ENCODE measurements at regions not wholly inside any gene's neighbourhood (a gene's known extent, or its start where the extent isn't known, plus 50 kb on each side); places are given as distances from the start of the nearest gene placed in this dataset.

DNA sequence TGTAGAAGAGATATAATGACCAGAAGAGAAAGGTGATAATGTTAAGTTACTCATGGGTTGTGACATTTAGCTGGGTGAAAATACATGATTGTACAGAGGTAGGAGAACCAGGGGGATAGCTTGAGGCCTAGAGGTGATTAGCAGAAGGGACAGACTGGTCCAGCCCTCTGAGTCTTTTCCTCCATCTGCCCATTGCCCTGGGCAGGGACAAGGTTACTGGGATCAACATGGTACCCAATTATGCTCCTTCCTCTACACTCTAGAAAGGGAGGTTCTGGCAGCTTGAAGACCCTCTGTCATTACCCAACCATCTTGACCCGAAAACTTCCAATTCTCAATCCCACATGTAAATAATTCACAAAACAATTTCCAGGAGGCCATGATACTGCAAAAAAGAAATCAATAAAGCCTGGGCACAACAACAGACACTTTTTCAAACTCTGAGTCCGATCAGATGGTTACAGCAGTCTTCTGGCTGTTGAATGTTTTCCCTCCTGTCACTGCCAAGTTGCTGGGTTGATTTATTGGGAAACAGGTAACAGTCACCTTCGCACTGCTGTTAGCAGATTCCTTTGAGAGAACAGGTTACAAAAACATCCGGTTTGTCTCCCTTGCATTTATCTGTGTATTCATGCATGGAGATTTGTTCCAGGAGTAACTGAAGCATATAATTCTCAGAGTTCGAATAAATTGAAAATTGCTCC lies 239.1 kb upstream of the HTR2A start:
- H3K79me1 ChIP-seq (ENCODE audit: low read depth in 1 of 2, low read length in 2 of 2): no peaks in the 10 kb centered on the region
- H4K20me1 ChIP-seq (ENCODE audit: insufficient read depth, low read length): no peaks in the 10 kb centered on the region
- H3K27ac ChIP-seq (ENCODE audit: insufficient read depth, low read length): no peak overlapping the region
- no peak overlapping the region for H2BK120ac ChIP-seq (ENCODE audit: low read depth, low read length)
- H3K4ac ChIP-seq (ENCODE audit: low read depth, low read length): no peak overlapping the region
- in situ Hi-C loops (cut with MboI; ENCODE audit: low sequenced_read_pairs): no loop called here
- H3K27me3 ChIP-seq (ENCODE audit: control insufficient read depth, insufficient read depth, low read length): no peaks in the 10 kb centered on the region
- H4K8ac ChIP-seq (ENCODE audit: low read depth in 2 of 2, low read length in 2 of 2): no peak overlapping the region
- BruUV-seq (replicated peaks): no TSS peak
- H2AK9ac ChIP-seq (replicated peaks; ENCODE audit: low read depth, low read length, poor library complexity): no peak overlapping the region
- H2BK5ac ChIP-seq (ENCODE audit: low read depth, low read length, poor library complexity, severe bottlenecking): no peak overlapping the region
- no peak overlapping the region for H3K14ac ChIP-seq (replicated peaks; ENCODE audit: low read depth, low read length)
- no CpG with 5 or more reads among the region's 5 CpGs for WGBS, 2 experiments (ENCODE audit: extremely low coverage in 2 of 2, insufficient read length in 1 of 2)
- ATAC-seq (ENCODE audit: low read depth) (no peak), DNase-seq (no peak)
- ChIA-PET POLR2A (ENCODE audit: unreplicated experiment) (no interaction called here), CTCF (no interaction called here)
- no peak overlapping the region for H3K56ac ChIP-seq (ENCODE audit: extremely low read depth, insufficient read depth, low read length)
- peaks cover 2% of the 10 kb centered on the region; the same call in 1 of the 2 replicates for H3K4me1 ChIP-seq (ENCODE audit: control insufficient read depth, insufficient read depth, low read length)
- no peak overlapping the region for H4K91ac ChIP-seq (ENCODE audit: insufficient read depth, low read depth, low read length)
- H3K18ac ChIP-seq (ENCODE audit: low read depth, low read length): no peak overlapping the region
- H3K4me2 ChIP-seq (ENCODE audit: low read depth, low read length): no peak overlapping the region
- H3K9ac ChIP-seq (ENCODE audit: low read depth, low read length): no peak overlapping the region
- no peak overlapping the region for H2BK15ac ChIP-seq (ENCODE audit: low read depth, low read length)
- H3K4me3 ChIP-seq (ENCODE audit: insufficient read depth, low read depth, low read length): no peak overlapping the region
- H3K23ac ChIP-seq (ENCODE audit: low read depth, low read length): no peak overlapping the region
- no peak overlapping the region for H2AFZ ChIP-seq (replicated peaks; ENCODE audit: low read length, poor library complexity)
- dilution Hi-C loops (cut with HindIII; ENCODE audit: low sequenced_read_pairs, unreplicated experiment): no loop called here
- H2AK5ac ChIP-seq (ENCODE audit: low read depth, low read length): no peak overlapping the region
- H3K9me3 ChIP-seq (ENCODE audit: control insufficient read depth, insufficient read depth, low read length): no peaks in the 10 kb centered on the region
- H2BK20ac ChIP-seq (ENCODE audit: low read depth, low read length): no peak overlapping the region
- intact Hi-C loops (cut with micrococcal nuclease): no loop called here
- no peaks in the 10 kb centered on the region for H3K36me3 ChIP-seq (ENCODE audit: control insufficient read depth, insufficient read depth, low read length)
- no peaks in the 10 kb centered on the region for H3K9me1 ChIP-seq (ENCODE audit: insufficient read depth, low read length)
- H4K5ac ChIP-seq (ENCODE audit: low read depth, low read length): no peak overlapping the region
- TF ChIP-seq POLR2A (IDR thresholded peaks at IDR 0.05; ENCODE audit: low read depth, low read length) (no peak), NFE2L2 (IDR thresholded peaks at IDR 0.05; ENCODE audit: low read depth, low read length) (no peak), RFX5 (IDR thresholded peaks at IDR 0.05; ENCODE audit: low read depth, low read length) (no peak), MXI1 (IDR thresholded peaks at IDR 0.05; ENCODE audit: borderline replicate concordance, low read depth, low read length) (no peak), RCOR1 (IDR thresholded peaks at IDR 0.05; ENCODE audit: insufficient replicate concordance, low read length) (no peak), MAFK (IDR thresholded peaks at IDR 0.05; ENCODE audit: low read depth, low read length) (no peak), MAZ (IDR thresholded peaks at IDR 0.05; ENCODE audit: borderline replicate concordance, low read depth, low read length) (no peak), CHD1 (IDR thresholded peaks at IDR 0.05; ENCODE audit: low read depth, low read length) (no peak), CEBPB (IDR thresholded peaks at IDR 0.05; ENCODE audit: low read depth, low read length) (no peak)
- TF ChIP-seq, protein P1, sequence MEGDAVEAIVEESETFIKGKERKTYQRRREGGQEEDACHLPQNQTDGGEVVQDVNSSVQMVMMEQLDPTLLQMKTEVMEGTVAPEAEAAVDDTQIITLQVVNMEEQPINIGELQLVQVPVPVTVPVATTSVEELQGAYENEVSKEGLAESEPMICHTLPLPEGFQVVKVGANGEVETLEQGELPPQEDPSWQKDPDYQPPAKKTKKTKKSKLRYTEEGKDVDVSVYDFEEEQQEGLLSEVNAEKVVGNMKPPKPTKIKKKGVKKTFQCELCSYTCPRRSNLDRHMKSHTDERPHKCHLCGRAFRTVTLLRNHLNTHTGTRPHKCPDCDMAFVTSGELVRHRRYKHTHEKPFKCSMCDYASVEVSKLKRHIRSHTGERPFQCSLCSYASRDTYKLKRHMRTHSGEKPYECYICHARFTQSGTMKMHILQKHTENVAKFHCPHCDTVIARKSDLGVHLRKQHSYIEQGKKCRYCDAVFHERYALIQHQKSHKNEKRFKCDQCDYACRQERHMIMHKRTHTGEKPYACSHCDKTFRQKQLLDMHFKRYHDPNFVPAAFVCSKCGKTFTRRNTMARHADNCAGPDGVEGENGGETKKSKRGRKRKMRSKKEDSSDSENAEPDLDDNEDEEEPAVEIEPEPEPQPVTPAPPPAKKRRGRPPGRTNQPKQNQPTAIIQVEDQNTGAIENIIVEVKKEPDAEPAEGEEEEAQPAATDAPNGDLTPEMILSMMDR (conservative IDR thresholded peaks at IDR 0.05; ENCODE audit: low read depth, low read length): no peak
- TF ChIP-seq, protein P2, sequence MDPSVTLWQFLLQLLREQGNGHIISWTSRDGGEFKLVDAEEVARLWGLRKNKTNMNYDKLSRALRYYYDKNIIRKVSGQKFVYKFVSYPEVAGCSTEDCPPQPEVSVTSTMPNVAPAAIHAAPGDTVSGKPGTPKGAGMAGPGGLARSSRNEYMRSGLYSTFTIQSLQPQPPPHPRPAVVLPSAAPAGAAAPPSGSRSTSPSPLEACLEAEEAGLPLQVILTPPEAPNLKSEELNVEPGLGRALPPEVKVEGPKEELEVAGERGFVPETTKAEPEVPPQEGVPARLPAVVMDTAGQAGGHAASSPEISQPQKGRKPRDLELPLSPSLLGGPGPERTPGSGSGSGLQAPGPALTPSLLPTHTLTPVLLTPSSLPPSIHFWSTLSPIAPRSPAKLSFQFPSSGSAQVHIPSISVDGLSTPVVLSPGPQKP (IDR thresholded peaks at IDR 0.05; ENCODE audit: borderline replicate concordance, low read depth, low read length): no peak
